Kidney tubule cell (primary cell): ENCODE measurements at regions not wholly inside any gene's neighbourhood (a gene's known extent, or its start where the extent isn't known, plus 50 kb on each side); places are given as distances from the start of the nearest gene placed in this dataset.
A peak's percentile ranks its signal among the peaks of the same experiment; 100 is the strongest.

Experiments
- DNase-seq: peaks from one replicate; pipeline ENCODE4 v3.0.0-alpha.2; 2018; ENCODE audit warnings: low spot score

- no peak for DNase-seq
Observed at GRCh38 chr5:136689552-136689951, 324.2 kb upstream of the TRPC7 start.

- DNase-seq: peak; percentile 70
Observed at GRCh38 chr5:136686192-136686872, 321.0 kb upstream of the TRPC7 start.

- peak; percentile 4 for DNase-seq
Observed at GRCh38 chr5:136682986-136683385, 317.6 kb upstream of the TRPC7 start.

GRCh38 chr5:136679233-136679632 is 313.9 kb upstream of the TRPC7 start:
- DNase-seq: no peak

- DNase-seq: no peak
Observed at GRCh38 chr5:136677217-136677616, 311.9 kb upstream of the TRPC7 start.

GRCh38 chr5:136676685-136677084 is 311.3 kb upstream of the TRPC7 start:
- DNase-seq: no peak

GRCh38 chr5:136675769-136676168 is 310.4 kb upstream of the TRPC7 start:
- no peak for DNase-seq

GRCh38 chr5:136674178-136674577 is 308.8 kb upstream of the TRPC7 start:
- no peak for DNase-seq

GRCh38 chr5:136667789-136668188 is 302.4 kb upstream of the TRPC7 start:
- no peak for DNase-seq

- DNase-seq: no peak
Observed at GRCh38 chr5:136666970-136667620, 301.8 kb upstream of the TRPC7 start.

- DNase-seq: no peak
Observed at GRCh38 chr5:136665331-136665730, 300.0 kb upstream of the TRPC7 start.

GRCh38 chr5:136661026-136661425 is 295.7 kb upstream of the TRPC7 start:
- no peak for DNase-seq

- peak; percentile 60 for DNase-seq
Observed at GRCh38 chr5:136656811-136657210, 291.5 kb upstream of the TRPC7 start.

- DNase-seq: peak; percentile 69
Observed at GRCh38 chr5:136655468-136655867, 290.1 kb upstream of the TRPC7 start.

GRCh38 chr5:136646915-136647314 is 281.6 kb upstream of the TRPC7 start:
- DNase-seq: no peak

GRCh38 chr5:136642976-136643375 is 277.6 kb upstream of the TRPC7 start:
- no peak for DNase-seq

- DNase-seq: no peak
Observed at GRCh38 chr5:136639616-136640015, 274.3 kb upstream of the TRPC7 start.

- DNase-seq: peak; percentile 4
Observed at GRCh38 chr5:136638084-136638483, 272.7 kb upstream of the TRPC7 start.

- no peak for DNase-seq
Observed at GRCh38 chr5:136636001-136636400, 270.7 kb upstream of the TRPC7 start.

- DNase-seq: no peak
Observed at GRCh38 chr5:136631186-136631585, 265.8 kb upstream of the TRPC7 start.

GRCh38 chr5:136629125-136629792 is 263.9 kb upstream of the TRPC7 start:
- DNase-seq: peak; percentile 89

GRCh38 chr5:136626531-136626930 is 261.2 kb upstream of the TRPC7 start:
- DNase-seq: no peak

- DNase-seq: no peak
Observed at GRCh38 chr5:136622747-136623146, 257.4 kb upstream of the TRPC7 start.
